H1 (cell line): ENCODE measurements at regions not wholly inside any gene's neighbourhood (a gene's known extent, or its start where the extent isn't known, plus 50 kb on each side); places are given as distances from the start of the nearest gene placed in this dataset.

Experiments
- CTCF ChIA-PET: fragments of 300-600 bp; sonication (Branson Sonifier 250); formaldehyde crosslinking; loops from one replicate; lab custom pipeline; 2021; ENCODE audit not compliant: partially characterized antibody; lab: Charles Lee
- POLR2A ChIA-PET: fragments of 300-600 bp; sonication (Branson Sonifier 250); formaldehyde crosslinking; loops from one replicate; lab custom pipeline; 2021; ENCODE audit warnings: inconsistent platforms; ENCODE audit not compliant: partially characterized antibody; lab: Charles Lee
- DNase-seq, 2 experiments: peaks; one replicate each; pipeline versions ENCODE4 v3.0.0 to v3.0.0-alpha.2; 2010 to 2022; ENCODE audit warnings: low spot score in 2 of 2, low read depth in 1 of 2, mixed read lengths in 1 of 2
- FAIRE-seq: peaks from 2 replicates; lab custom pipeline; 2011; peaks lifted over from hg19 to GRCh38; lab: Jason Lieb, UNC
- H2AFZ ChIP-seq: 2 replicates; pipeline ENCODE4 v1.8.1; 2012; ENCODE audit warnings: low read length, inconsistent platforms
- H2AK5ac ChIP-seq: 2 replicates; pipeline ENCODE4 v1.6.1; 2013; ENCODE audit warnings: low read depth, low read length
- H2BK120ac ChIP-seq: replicated peaks from 2 replicates; pipeline ENCODE3; 2013; ENCODE audit warnings: low read depth, low read length, inconsistent platforms
- H2BK12ac ChIP-seq: 2 replicates; pipeline ENCODE4 v1.6.1; 2013; ENCODE audit warnings: low read depth, low read length
- H2BK15ac ChIP-seq: 2 replicates; pipeline ENCODE4 v1.6.1; 2013; ENCODE audit warnings: low read length
- H2BK20ac ChIP-seq: 2 replicates; pipeline ENCODE4 v1.6.1; 2013; ENCODE audit warnings: low read length
- H2BK5ac ChIP-seq: 2 replicates; pipeline ENCODE4 v1.6.1; 2013; ENCODE audit warnings: low read depth, low read length
- H3K14ac ChIP-seq: 2 replicates; pipeline ENCODE4 v1.6.1; 2013; ENCODE audit warnings: inconsistent platforms; ENCODE audit not compliant: insufficient read length
- H3K18ac ChIP-seq: 2 replicates; pipeline ENCODE4 v1.6.1; 2013; ENCODE audit warnings: low read length; ENCODE audit errors: extremely low read depth
- H3K23ac ChIP-seq: 2 replicates; pipeline ENCODE4 v1.6.1; 2013; ENCODE audit warnings: inconsistent platforms; ENCODE audit not compliant: insufficient read length
- H3K23me2 ChIP-seq: 2 replicates; pipeline ENCODE4 v1.6.1; 2013; ENCODE audit warnings: low read depth, low read length
- H3K27ac ChIP-seq: 2 replicates; pipeline ENCODE4 v1.6.1; 2011; ENCODE audit warnings: low read depth, low read length, inconsistent platforms
- H3K27me3 ChIP-seq, 4 experiments: replicated peaks in 1 of 4; 1 replicate in 1 of 4; 2 replicates in 3 of 4; pipeline versions ENCODE4 v1.6.1 to v1.8.1; 2011 to 2013; ENCODE audit warnings: low read length in 3 of 4, mild to moderate bottlenecking in 3 of 4, inconsistent platforms in 2 of 4, mixed read lengths in 2 of 4, moderate library complexity in 1 of 4; ENCODE audit not compliant: control insufficient read depth in 3 of 4, insufficient read depth in 3 of 4; ENCODE audit errors: extremely low read depth in 1 of 4
- H3K36me3 ChIP-seq, 4 experiments: 2 replicates each; pipeline versions ENCODE4 v1.6.1 to v1.8.1; 2011 to 2013; ENCODE audit warnings: mild to moderate bottlenecking in 4 of 4, low read length in 3 of 4, moderate library complexity in 2 of 4, control low read depth in 1 of 4, inconsistent platforms in 1 of 4; ENCODE audit not compliant: insufficient read depth in 4 of 4, control insufficient read depth in 2 of 4
- H3K4ac ChIP-seq: replicated peaks from 2 replicates; pipeline ENCODE3; 2013; ENCODE audit warnings: low read length, low read depth, mixed read lengths, inconsistent platforms; ENCODE audit not compliant: insufficient read length
- H3K4me1 ChIP-seq, 4 experiments: replicated peaks in 1 of 4; 1 replicate in 1 of 4; 2 replicates in 3 of 4; pipeline versions ENCODE4 v1.6.1 to v1.8.1; 2011 to 2013; ENCODE audit warnings: low read length in 3 of 4, inconsistent platforms in 2 of 4, mixed read lengths in 1 of 4; ENCODE audit not compliant: insufficient read depth in 4 of 4, control insufficient read depth in 3 of 4
- H3K4me2 ChIP-seq, 2 experiments: 2 replicates each; pipeline versions ENCODE4 v1.6.1 to v1.8.1; 2011 to 2013; ENCODE audit warnings: low read depth in 2 of 2, low read length in 2 of 2, control low read depth in 1 of 2, inconsistent platforms in 1 of 2, mild to moderate bottlenecking in 1 of 2; ENCODE audit not compliant: insufficient read depth in 1 of 2
- H3K4me3 ChIP-seq, 4 experiments: fragments of 200-600, 300-600 bp in 1 of 4; sonication (generic), shearing (Covaris generic), sonication (Bioruptor Twin) in 1 of 4; 2 replicates each; pipeline versions ENCODE4 v1.5.1 to v1.8.1; 2011 to 2016; ENCODE audit warnings: low read length in 4 of 4, low read depth in 3 of 4, control low read depth in 2 of 4, inconsistent platforms in 2 of 4, mild to moderate bottlenecking in 2 of 4, mixed read lengths in 1 of 4, moderate library complexity in 1 of 4; ENCODE audit not compliant: insufficient read depth in 2 of 4; ENCODE audit errors: extremely low read depth in 1 of 4
- H3K56ac ChIP-seq: replicated peaks from 2 replicates; pipeline ENCODE3; 2013; ENCODE audit warnings: low read depth, mild to moderate bottlenecking, mixed read lengths, low read length, inconsistent platforms; ENCODE audit not compliant: insufficient read length
- H3K79me1 ChIP-seq: 2 replicates; pipeline ENCODE4 v1.6.1; 2013; ENCODE audit warnings: low read depth, low read length, control low read depth
- H3K79me2 ChIP-seq, 2 experiments: 2 replicates each; pipeline versions ENCODE4 v1.6.1 to v1.8.1; 2012 to 2013; ENCODE audit warnings: low read length in 2 of 2, mild to moderate bottlenecking in 2 of 2, inconsistent platforms in 1 of 2; ENCODE audit not compliant: insufficient read depth in 2 of 2, control insufficient read depth in 1 of 2
- H3K9ac ChIP-seq, 4 experiments: replicated peaks in 1 of 4; 1 replicate in 1 of 4; 2 replicates in 3 of 4; pipeline versions ENCODE4 v1.6.1 to v1.8.1; 2011 to 2013; ENCODE audit warnings: low read depth in 3 of 4, low read length in 3 of 4, control low read depth in 2 of 4, mild to moderate bottlenecking in 2 of 4, moderate library complexity in 2 of 4, inconsistent platforms in 1 of 4; ENCODE audit errors: extremely low read depth in 1 of 4
- H3K9me3 ChIP-seq, 2 experiments: 2 replicates each; pipeline versions ENCODE4 v1.6.1 to v1.8.1; 2012 to 2013; ENCODE audit warnings: mild to moderate bottlenecking in 2 of 2, moderate library complexity in 2 of 2, control low read depth in 1 of 2, inconsistent platforms in 1 of 2, low read depth in 1 of 2, low read length in 1 of 2, mixed read lengths in 1 of 2; ENCODE audit not compliant: insufficient read depth in 2 of 2
- H4K20me1 ChIP-seq, 2 experiments: replicated peaks in 1 of 2; 2 replicates each; pipeline versions ENCODE3 to v1.8.1; 2011 to 2013; ENCODE audit warnings: inconsistent platforms in 2 of 2, low read length in 2 of 2, mild to moderate bottlenecking in 1 of 2; ENCODE audit not compliant: insufficient read depth in 2 of 2, control insufficient read depth in 1 of 2
- H4K5ac ChIP-seq: 2 replicates; pipeline ENCODE4 v1.6.1; 2013; ENCODE audit warnings: low read length, low read depth, mixed read lengths, inconsistent platforms; ENCODE audit not compliant: insufficient read length
- H4K8ac ChIP-seq: 2 replicates; pipeline ENCODE4 v1.8.0; 2013; ENCODE audit warnings: mild to moderate bottlenecking, moderate library complexity, low read length, inconsistent platforms; ENCODE audit not compliant: insufficient read depth; ENCODE audit errors: extremely low read depth
- H4K91ac ChIP-seq: replicated peaks from 2 replicates; pipeline ENCODE3; 2013; ENCODE audit warnings: low read length, mixed read lengths, inconsistent platforms; ENCODE audit not compliant: insufficient read length
- BRCA1 ChIP-seq: IDR thresholded peaks from 2 replicates; pipeline ENCODE4 v1.6.1; 2012; ENCODE audit warnings: low read depth, low read length, improper control_type of control experiment
- GTF2F1 ChIP-seq: IDR thresholded peaks from 2 replicates; pipeline ENCODE4 v1.6.1; 2012; ENCODE audit warnings: low read depth, low read length, improper control_type of control experiment, borderline replicate concordance
- JUND ChIP-seq: IDR thresholded peaks from 2 replicates; pipeline ENCODE4 v1.6.1; 2011; ENCODE audit warnings: mild to moderate bottlenecking, improper control_type of control experiment, low read length
- POLR2A ChIP-seq, 2 experiments: IDR thresholded peaks; 1 replicate in 1 of 2; 2 replicates in 1 of 2; pipeline ENCODE4 v1.6.1; 2011; ENCODE audit warnings: low read depth in 2 of 2, low read length in 2 of 2, mild to moderate bottlenecking in 2 of 2; ENCODE audit errors: control extremely low read depth in 1 of 2
- RFX5 ChIP-seq: IDR thresholded peaks from 2 replicates; pipeline ENCODE4 v1.6.1; 2011; ENCODE audit warnings: low read depth, low read length, improper control_type of control experiment, borderline replicate concordance
- SP2 ChIP-seq: IDR thresholded peaks from 2 replicates; pipeline ENCODE4 v1.6.1; 2012; ENCODE audit warnings: mild to moderate bottlenecking, low read length, inconsistent platforms
- YY1 ChIP-seq: IDR thresholded peaks from 2 replicates; pipeline ENCODE4 v1.6.1; 2011; ENCODE audit warnings: low read depth, mild to moderate bottlenecking, low read length
- WGBS, 2 experiments: shearing (Covaris generic) in 1 of 2; methylation state at CpG; one replicate each; pipeline versions ENCODE4 v1.1.6 to v1.1.7; 2013 to 2015; ENCODE audit warnings: low lambda C conversion rate in 2 of 2, mixed read lengths in 2 of 2, inconsistent platforms in 1 of 2, low coverage in 1 of 2, missing lambda C conversion rate in 1 of 2; ENCODE audit not compliant: insufficient replicate concordance in 2 of 2, insufficient coverage in 1 of 2, insufficient read length in 1 of 2; ENCODE audit errors: extremely low coverage in 1 of 2, missing lambda C conversion rate in 1 of 2; 5-methylcytosine and 5-hydroxymethylcytosine counted together

- Histone ChIP-seq H3K14ac (no peak overlapping the region), H4K20me1 (no peaks in the 10 kb centered on the region), H4K91ac (no peak overlapping the region), H2AK5ac (no peak overlapping the region), H3K27ac (no peak overlapping the region), H3K56ac (no peak overlapping the region), H3K23me2 (no peaks in the 10 kb centered on the region), H3K9me3 (no peaks in the 10 kb centered on the region), H2BK12ac (no peak overlapping the region), H3K36me3 (no peaks in the 10 kb centered on the region), H3K27me3 (no peaks in the 10 kb centered on the region), H3K4me1 (no peaks in the 10 kb centered on the region), H2BK20ac (no peak overlapping the region), H3K79me1 (no peaks in the 10 kb centered on the region), H4K5ac (no peak overlapping the region), H2AFZ (no peak overlapping the region), H3K23ac (no peak overlapping the region), H4K8ac (no peak overlapping the region), H3K4me2 (no peak overlapping the region), H3K9ac (peak overlapping the region in 1 of 4 experiments; percentile 34; a peak in 1 of 7 replicates), H3K18ac (no peak overlapping the region), H3K4ac (no peak overlapping the region), H3K4me3 (no peak overlapping the region), H2BK5ac (no peak overlapping the region), H2BK120ac (no peak overlapping the region), H3K79me2 (no peaks in the 10 kb centered on the region), H2BK15ac (no peak overlapping the region)
- DNase-seq (no peak), FAIRE-seq (no peak)
- 80% methylated on average over 2 of the region's 2 CpGs; no CpG with 5 or more reads in 1 of the 2 experiments for WGBS, 2 experiments
- POLR2A ChIA-PET: no interaction called here
- CTCF ChIA-PET: no interaction called here
- TF ChIP-seq YY1 (no peak), POLR2A (IDR thresholded peaks at IDR 0.05; ENCODE audit: control extremely low read depth in 1 of 2, low read depth in 2 of 2, low read length in 2 of 2) (no peak), JUND (no peak), GTF2F1 (no peak), RFX5 (no peak), BRCA1 (no peak), SP2 (no peak)
Measured at GRCh38 chr1:194062962-194063361, 876.5 kb upstream of the B3GALT2 start.
